ENCODE measurements at regions not wholly inside any gene's neighbourhood (a gene's known extent, or its start where the extent isn't known, plus 50 kb on each side); places are given as distances from the start of the nearest gene placed in this dataset.

DNA sequence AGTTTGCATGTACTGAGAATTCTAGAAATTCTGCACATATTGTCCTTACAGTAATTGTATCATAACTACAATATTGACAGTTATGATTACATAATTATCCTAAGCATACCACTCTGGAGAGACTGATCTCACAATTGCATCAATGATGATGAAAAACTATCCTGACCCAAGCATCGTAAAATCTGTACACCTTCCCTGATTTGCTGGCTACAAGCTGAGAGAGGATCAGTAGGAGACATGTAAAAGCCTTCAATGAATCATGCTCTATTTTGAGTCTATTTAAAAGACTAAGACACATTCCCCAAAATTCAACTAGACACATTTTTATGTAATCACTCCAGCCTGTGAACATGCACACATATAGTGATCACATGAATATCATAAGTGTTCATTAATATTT is 1833.8 kb downstream of the EFNA5 start:
- Mint-ChIP-seq H3K4me3 (no peak overlapping the region), H3K36me3 (ENCODE audit: low read depth) (no peaks in the 10 kb centered on the region), H3K4me1 (no peaks in the 10 kb centered on the region), H3K27ac (no peak overlapping the region), H3K27me3 (no peaks in the 10 kb centered on the region)
- ATAC-seq = no peak
- H3K9me3 ChIP-seq (ENCODE audit: control insufficient read depth, low read length, poor library complexity, severe bottlenecking) = peaks cover 2% of the 10 kb centered on the region
- no peak for DNase-seq

DNA sequence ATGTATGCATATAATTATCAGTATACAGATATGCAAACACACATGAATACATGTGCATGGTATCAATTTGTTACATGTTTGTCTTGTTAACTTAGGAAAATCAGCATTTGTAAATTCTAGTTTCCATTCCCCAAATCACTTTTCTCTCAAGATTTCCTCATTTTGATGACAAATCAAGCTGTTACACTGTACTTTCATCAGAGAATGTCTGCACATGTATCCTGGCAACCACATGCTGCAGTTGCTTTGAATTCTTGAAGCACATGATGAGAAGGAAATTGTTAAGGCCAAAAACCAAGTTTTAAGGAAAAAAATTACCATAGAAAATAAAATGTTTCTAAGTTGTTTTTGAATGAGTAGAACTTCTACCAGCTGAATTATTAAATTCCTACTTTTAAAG is 1834.5 kb downstream of the EFNA5 start:
- no peak overlapping the region for H3K4me3 Mint-ChIP-seq
- H3K36me3 Mint-ChIP-seq (ENCODE audit: low read depth) = no peaks in the 10 kb centered on the region
- no peak for ATAC-seq
- H3K9me3 ChIP-seq (ENCODE audit: control insufficient read depth, low read length, poor library complexity, severe bottlenecking) = peaks cover 2% of the 10 kb centered on the region
- H3K27ac Mint-ChIP-seq = no peak overlapping the region
- no peaks in the 10 kb centered on the region for H3K4me1 Mint-ChIP-seq
- no peak for DNase-seq
- H3K27me3 Mint-ChIP-seq = no peaks in the 10 kb centered on the region

GRCh38 chr5:105828821-105829220 is 1841.9 kb downstream of the EFNA5 start:
- H3K9me3 ChIP-seq (ENCODE audit: control insufficient read depth, low read length, poor library complexity, severe bottlenecking) = no peaks in the 10 kb centered on the region
- no peak for DNase-seq
- no peak overlapping the region for H3K4me3 Mint-ChIP-seq
- no peaks in the 10 kb centered on the region for H3K36me3 Mint-ChIP-seq (ENCODE audit: low read depth)
- no peaks in the 10 kb centered on the region for H3K27me3 Mint-ChIP-seq
- no peaks in the 10 kb centered on the region for H3K4me1 Mint-ChIP-seq
- ATAC-seq = no peak
- H3K27ac Mint-ChIP-seq = no peak overlapping the region

DNA sequence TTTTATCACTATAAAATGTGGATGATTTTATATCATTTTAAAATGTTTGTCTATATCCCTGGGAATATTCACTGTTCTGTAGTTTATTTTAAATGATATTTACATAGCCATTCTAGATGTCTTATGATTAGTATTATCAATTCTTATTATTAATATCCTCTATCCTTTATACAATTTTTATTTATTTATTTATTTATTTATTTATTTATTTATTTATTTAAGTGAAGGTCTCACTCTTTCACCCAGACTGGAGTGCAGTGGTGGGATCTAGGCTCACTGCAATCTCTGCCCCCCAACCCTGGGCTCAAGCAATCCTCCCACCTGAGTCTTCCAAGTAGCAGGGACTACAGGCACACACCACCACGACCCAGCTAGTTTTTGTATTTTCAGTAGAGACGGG is 1848.9 kb downstream of the EFNA5 start:
- DNase-seq (no peak), ATAC-seq (no peak)
- Mint-ChIP-seq H3K4me3 (no peak overlapping the region), H3K27ac (no peak overlapping the region), H3K36me3 (ENCODE audit: low read depth) (no peaks in the 10 kb centered on the region), H3K27me3 (no peaks in the 10 kb centered on the region), H3K4me1 (no peaks in the 10 kb centered on the region)
- H3K9me3 ChIP-seq (ENCODE audit: control insufficient read depth, low read length, poor library complexity, severe bottlenecking) = no peaks in the 10 kb centered on the region

DNA sequence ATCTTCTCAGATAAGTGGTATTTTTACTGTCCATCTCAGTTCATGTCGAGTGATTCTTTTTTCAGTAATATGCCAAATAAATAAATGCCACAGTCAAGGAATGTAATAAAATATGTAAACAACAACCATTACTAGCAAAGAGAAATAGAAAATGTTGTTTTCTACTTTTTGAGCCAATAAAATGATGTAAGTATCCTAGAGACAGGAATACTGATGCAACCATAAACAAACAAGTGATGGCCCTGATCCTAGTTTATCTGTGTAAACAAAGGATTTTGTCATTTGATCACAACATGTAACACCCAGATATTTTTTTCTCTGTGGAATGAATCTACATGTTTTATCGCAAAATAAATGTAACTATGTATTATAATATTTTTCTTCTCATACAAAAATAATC is 1852.8 kb downstream of the EFNA5 start:
- Mint-ChIP-seq H3K27ac (no peak overlapping the region), H3K27me3 (no peaks in the 10 kb centered on the region), H3K36me3 (ENCODE audit: low read depth) (no peaks in the 10 kb centered on the region), H3K4me3 (no peak overlapping the region), H3K4me1 (no peaks in the 10 kb centered on the region)
- no peak for DNase-seq
- no peaks in the 10 kb centered on the region for H3K9me3 ChIP-seq (ENCODE audit: control insufficient read depth, low read length, poor library complexity, severe bottlenecking)
- no peak for ATAC-seq

GRCh38 chr5:105817416-105817815 is 1853.3 kb downstream of the EFNA5 start:
- ATAC-seq = no peak
- no peaks in the 10 kb centered on the region for H3K36me3 Mint-ChIP-seq (ENCODE audit: low read depth)

GRCh38 chr5:105816961-105817360 is 1853.8 kb downstream of the EFNA5 start:
- Mint-ChIP-seq H3K36me3 (ENCODE audit: low read depth) (no peaks in the 10 kb centered on the region), H3K4me3 (no peak overlapping the region), H3K27ac (no peak overlapping the region), H3K4me1 (no peaks in the 10 kb centered on the region), H3K27me3 (no peaks in the 10 kb centered on the region)
- DNase-seq (no peak), ATAC-seq (no peak)
- no peaks in the 10 kb centered on the region for H3K9me3 ChIP-seq (ENCODE audit: control insufficient read depth, low read length, poor library complexity, severe bottlenecking)

More at GRCh38 chr5:105817416-105817815, 1853.3 kb downstream of the EFNA5 start:
- no peak overlapping the region for H3K27ac Mint-ChIP-seq
- H3K27me3 Mint-ChIP-seq = no peaks in the 10 kb centered on the region
- H3K4me1 Mint-ChIP-seq = no peaks in the 10 kb centered on the region
- no peaks in the 10 kb centered on the region for H3K9me3 ChIP-seq (ENCODE audit: control insufficient read depth, low read length, poor library complexity, severe bottlenecking)
- no peak for DNase-seq
- H3K4me3 Mint-ChIP-seq = no peak overlapping the region

DNA sequence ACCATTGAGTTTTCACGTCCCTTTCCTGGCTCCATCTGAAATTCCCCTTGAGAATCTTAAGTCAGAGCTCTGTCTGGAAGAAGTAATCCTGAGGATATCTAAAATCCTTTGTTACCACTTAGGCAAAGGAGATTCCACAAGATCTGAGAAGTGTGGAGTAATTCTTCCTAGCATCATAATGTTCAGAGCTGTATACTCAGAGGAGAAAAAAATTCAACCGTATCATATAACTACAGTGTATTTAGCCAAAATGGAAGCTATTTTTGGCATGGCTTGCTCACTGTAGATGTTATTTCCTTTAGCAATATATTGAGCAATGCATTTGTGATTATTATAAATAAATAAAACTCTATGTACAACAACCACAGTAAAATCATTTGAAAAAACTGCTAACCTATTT is 1858.4 kb downstream of the EFNA5 start:
- Mint-ChIP-seq H3K4me1 (no peaks in the 10 kb centered on the region), H3K36me3 (ENCODE audit: low read depth) (no peaks in the 10 kb centered on the region), H3K27ac (no peak overlapping the region), H3K4me3 (no peak overlapping the region), H3K27me3 (no peaks in the 10 kb centered on the region)
- no peaks in the 10 kb centered on the region for H3K9me3 ChIP-seq (ENCODE audit: control insufficient read depth, low read length, poor library complexity, severe bottlenecking)
- no peak for ATAC-seq
- DNase-seq = no peak

DNA sequence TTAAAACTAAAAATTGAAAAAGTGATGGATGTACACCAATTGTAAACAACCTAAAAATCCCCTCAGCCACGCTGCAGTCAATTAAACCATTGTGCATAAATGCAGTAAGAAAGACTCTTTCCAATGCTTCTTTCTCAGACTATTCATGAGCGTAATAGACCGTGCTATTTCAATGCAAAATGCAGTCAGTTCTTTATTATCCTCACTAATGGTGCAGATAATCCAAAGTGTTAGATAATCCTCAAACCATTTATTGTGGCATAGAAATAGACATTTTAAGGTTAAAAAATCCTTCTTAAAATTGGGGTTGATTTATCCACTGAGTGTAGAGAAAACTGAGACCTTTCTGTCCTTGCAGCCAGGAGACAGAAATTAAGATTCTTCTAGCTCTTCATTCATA is 1862.8 kb downstream of the EFNA5 start:
- DNase-seq = no peak
- no peak overlapping the region for H3K4me3 Mint-ChIP-seq
- no peaks in the 10 kb centered on the region for H3K36me3 Mint-ChIP-seq (ENCODE audit: low read depth)
- no peaks in the 10 kb centered on the region for H3K27me3 Mint-ChIP-seq
- ATAC-seq = no peak
- no peak overlapping the region for H3K27ac Mint-ChIP-seq
- no peaks in the 10 kb centered on the region for H3K4me1 Mint-ChIP-seq
- no peaks in the 10 kb centered on the region for H3K9me3 ChIP-seq (ENCODE audit: control insufficient read depth, low read length, poor library complexity, severe bottlenecking)

- DNase-seq = no peak
Measured at GRCh38 chr5:105807290-105807689, 1863.4 kb downstream of the EFNA5 start.

DNA sequence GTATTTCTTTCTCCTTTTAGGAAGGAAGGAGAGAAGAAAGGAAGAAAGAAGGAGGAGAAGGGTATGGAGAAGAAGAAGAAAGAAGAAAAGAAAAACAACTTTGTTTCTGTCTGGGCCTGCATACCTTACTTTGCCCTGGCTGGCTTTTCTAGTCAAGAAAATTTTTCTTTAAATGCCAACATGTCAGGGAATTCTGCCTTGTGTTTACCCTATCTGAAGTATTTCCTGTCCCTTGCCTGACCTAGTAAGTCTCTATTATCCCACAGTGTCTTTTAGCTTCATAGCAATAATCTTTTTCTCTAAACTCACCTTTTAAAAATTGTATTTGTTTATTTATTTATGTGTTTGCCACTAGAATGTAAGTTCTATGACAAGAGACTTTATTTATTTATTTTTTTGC is 1864.1 kb downstream of the EFNA5 start:
- H3K27me3 Mint-ChIP-seq = no peaks in the 10 kb centered on the region
- H3K36me3 Mint-ChIP-seq (ENCODE audit: low read depth) = no peaks in the 10 kb centered on the region
- H3K27ac Mint-ChIP-seq = no peak overlapping the region
- ATAC-seq (no peak), DNase-seq (no peak)
- no peaks in the 10 kb centered on the region for H3K4me1 Mint-ChIP-seq
- no peak overlapping the region for H3K4me3 Mint-ChIP-seq
- H3K9me3 ChIP-seq (ENCODE audit: control insufficient read depth, low read length, poor library complexity, severe bottlenecking) = no peaks in the 10 kb centered on the region

More at GRCh38 chr5:105807290-105807689, 1863.4 kb downstream of the EFNA5 start:
- Mint-ChIP-seq H3K27me3 (no peaks in the 10 kb centered on the region), H3K27ac (no peak overlapping the region), H3K36me3 (ENCODE audit: low read depth) (no peaks in the 10 kb centered on the region), H3K4me1 (no peaks in the 10 kb centered on the region), H3K4me3 (no peak overlapping the region)
- H3K9me3 ChIP-seq (ENCODE audit: control insufficient read depth, low read length, poor library complexity, severe bottlenecking) = no peaks in the 10 kb centered on the region
- ATAC-seq = no peak

DNA sequence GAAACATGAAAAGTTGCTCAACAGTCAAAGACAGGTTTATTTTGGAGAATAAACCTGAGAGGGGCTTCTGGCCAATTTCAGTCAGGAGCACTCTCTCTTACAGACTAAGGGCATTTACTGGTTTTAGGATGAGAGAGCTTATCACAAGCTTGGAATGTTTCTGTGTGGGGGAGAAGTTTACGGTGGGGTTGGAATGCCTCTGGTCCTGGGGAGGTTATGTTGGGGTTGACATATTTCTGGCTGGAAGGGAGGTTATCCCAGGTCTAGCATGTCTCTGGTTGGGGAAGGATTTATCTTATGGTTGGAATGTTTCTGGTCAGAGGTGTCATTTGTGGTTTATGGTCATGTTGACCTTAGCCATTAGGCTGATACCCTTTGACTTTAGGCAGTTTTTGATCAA is 1867.3 kb downstream of the EFNA5 start:
- H3K9me3 ChIP-seq (ENCODE audit: control insufficient read depth, low read length, poor library complexity, severe bottlenecking) = no peaks in the 10 kb centered on the region
- Mint-ChIP-seq H3K27me3 (no peaks in the 10 kb centered on the region), H3K36me3 (ENCODE audit: low read depth) (no peaks in the 10 kb centered on the region), H3K27ac (no peak overlapping the region), H3K4me3 (no peak overlapping the region), H3K4me1 (no peaks in the 10 kb centered on the region)
- no peak for ATAC-seq
- no peak for DNase-seq

GRCh38 chr5:105794578-105794977 is 1876.2 kb downstream of the EFNA5 start:
- no peak for ATAC-seq
- DNase-seq = no peak
- Mint-ChIP-seq H3K4me1 (no peaks in the 10 kb centered on the region), H3K4me3 (no peak overlapping the region), H3K27me3 (no peaks in the 10 kb centered on the region), H3K36me3 (ENCODE audit: low read depth) (no peaks in the 10 kb centered on the region), H3K27ac (no peak overlapping the region)
- H3K9me3 ChIP-seq (ENCODE audit: control insufficient read depth, low read length, poor library complexity, severe bottlenecking) = no peaks in the 10 kb centered on the region

GRCh38 chr5:105789246-105789645 is 1881.5 kb downstream of the EFNA5 start:
- no peaks in the 10 kb centered on the region for H3K27me3 Mint-ChIP-seq
- no peak for DNase-seq
- no peak overlapping the region for H3K4me3 Mint-ChIP-seq
- ATAC-seq = no peak
- H3K9me3 ChIP-seq (ENCODE audit: control insufficient read depth, low read length, poor library complexity, severe bottlenecking) = no peaks in the 10 kb centered on the region
- H3K36me3 Mint-ChIP-seq (ENCODE audit: low read depth) = no peaks in the 10 kb centered on the region
- no peak overlapping the region for H3K27ac Mint-ChIP-seq
- H3K4me1 Mint-ChIP-seq = no peaks in the 10 kb centered on the region

- DNase-seq = no peak
- H3K36me3 Mint-ChIP-seq (ENCODE audit: low read depth) = no peaks in the 10 kb centered on the region
Measured at GRCh38 chr5:105783811-105784210, 1886.9 kb downstream of the EFNA5 start.

More at GRCh38 chr5:105783811-105784210, 1886.9 kb downstream of the EFNA5 start:
- H3K4me1 Mint-ChIP-seq = no peaks in the 10 kb centered on the region
- no peaks in the 10 kb centered on the region for H3K27me3 Mint-ChIP-seq
- H3K9me3 ChIP-seq (ENCODE audit: control insufficient read depth, low read length, poor library complexity, severe bottlenecking) = peaks cover 3% of the 10 kb centered on the region
- H3K27ac Mint-ChIP-seq = no peak overlapping the region
- no peak overlapping the region for H3K4me3 Mint-ChIP-seq
- ATAC-seq = no peak
